Type B pancreatic cell (in vitro differentiated cells): ENCODE measurements at regions not wholly inside any gene's neighbourhood (a gene's known extent, or its start where the extent isn't known, plus 50 kb on each side); places are given as distances from the start of the nearest gene placed in this dataset.

Experiments used
- DNase-seq: peaks from one replicate; pipeline ENCODE4 v3.0.0; 2021; ENCODE audit warnings: mixed read lengths; ENCODE audit not compliant: unreplicated experiment; ENCODE audit errors: extremely low spot score
- H3K27ac Mint-ChIP-seq: 2 replicates; pipeline ENCODE4 v1.8.0; 2021; ENCODE audit warnings: mild to moderate bottlenecking, mixed read lengths
- H3K27me3 Mint-ChIP-seq: 2 replicates; pipeline ENCODE4 v1.8.0; 2021; ENCODE audit warnings: mixed read lengths
- H3K36me3 Mint-ChIP-seq: 2 replicates; pipeline ENCODE4 v1.8.0; 2021; ENCODE audit warnings: mixed read lengths
- H3K4me1 Mint-ChIP-seq: one replicate; pipeline ENCODE4 v1.8.0; 2021; ENCODE audit warnings: mixed read lengths; ENCODE audit not compliant: unreplicated experiment
- H3K4me3 Mint-ChIP-seq: 2 replicates; pipeline ENCODE4 v1.8.0; 2021; ENCODE audit warnings: mild to moderate bottlenecking, mixed read lengths
- H3K9me3 Mint-ChIP-seq: 2 replicates; pipeline ENCODE4 v1.8.0; 2021; ENCODE audit warnings: mixed read lengths
- CTCF ChIP-seq: fragments of 200-600 bp; sonication (generic); conservative IDR thresholded peaks from 2 replicates; pipeline ENCODE4 v1.5.0; 2021; ENCODE audit warnings: antibody characterized with exemption, mild to moderate bottlenecking

- Mint-ChIP-seq H3K4me1 (peaks cover 30% of the 10 kb centered on the region), H3K27ac (no peak overlapping the region), H3K36me3 (no peaks in the 10 kb centered on the region), H3K9me3 (no peaks in the 10 kb centered on the region), H3K27me3 (peaks cover 44% of the 10 kb centered on the region), H3K4me3 (peak overlapping the region; percentile 88)
- TF ChIP-seq CTCF = no peak
- no peak for DNase-seq
Measured at GRCh38 chr3:69542805-69543429, 157.0 kb upstream of the FRMD4B start.

GRCh38 chr3:69542089-69542804 is 156.4 kb upstream of the FRMD4B start:
- Mint-ChIP-seq H3K4me1 (peaks cover 25% of the 10 kb centered on the region), H3K27me3 (peaks cover 50% of the 10 kb centered on the region), H3K27ac (no peak overlapping the region), H3K4me3 (peak overlapping the region; percentile 88), H3K9me3 (no peaks in the 10 kb centered on the region), H3K36me3 (no peaks in the 10 kb centered on the region)
- DNase-seq = peak; percentile 77
- no peak for TF ChIP-seq CTCF

- Mint-ChIP-seq H3K27me3 (peaks cover 50% of the 10 kb centered on the region), H3K4me3 (peak overlapping the region; percentile 88), H3K9me3 (no peaks in the 10 kb centered on the region), H3K36me3 (no peaks in the 10 kb centered on the region), H3K27ac (peak overlapping the region; percentile 84), H3K4me1 (peaks cover 25% of the 10 kb centered on the region)
- no peak for DNase-seq
- TF ChIP-seq CTCF = no peak
Measured at GRCh38 chr3:69541711-69542088, 155.8 kb upstream of the FRMD4B start.

- peaks cover 25% of the 10 kb centered on the region for H3K4me1 Mint-ChIP-seq
- H3K4me3 Mint-ChIP-seq = peak overlapping the region; percentile 88
- no peaks in the 10 kb centered on the region for H3K36me3 Mint-ChIP-seq
- no peaks in the 10 kb centered on the region for H3K9me3 Mint-ChIP-seq
- H3K27me3 Mint-ChIP-seq = peaks cover 50% of the 10 kb centered on the region
- no peak for TF ChIP-seq CTCF
- peak overlapping the region; percentile 84 for H3K27ac Mint-ChIP-seq
- DNase-seq = no peak
Measured at GRCh38 chr3:69540706-69541581, 155.1 kb upstream of the FRMD4B start.

- no peak for TF ChIP-seq CTCF
- peaks cover 41% of the 10 kb centered on the region for H3K27me3 Mint-ChIP-seq
Measured at GRCh38 chr3:69539134-69539533, 153.2 kb upstream of the FRMD4B start.

More at GRCh38 chr3:69539134-69539533, 153.2 kb upstream of the FRMD4B start:
- Mint-ChIP-seq H3K4me1 (peaks cover 25% of the 10 kb centered on the region), H3K4me3 (no peak overlapping the region), H3K36me3 (no peaks in the 10 kb centered on the region), H3K9me3 (no peaks in the 10 kb centered on the region), H3K27ac (no peak overlapping the region)
- no peak for DNase-seq
